GM19328 (cell line): ENCODE measurements at regions not wholly inside any gene's neighbourhood (a gene's known extent, or its start where the extent isn't known, plus 50 kb on each side); places are given as distances from the start of the nearest gene placed in this dataset.

ENCODE experiments used
- ATAC-seq: cut with Tn5 transposase; IDR thresholded peaks from one replicate; pipeline ENCODE4 v1.9.1; 2021; ENCODE audit warnings: mild to moderate bottlenecking, moderate library complexity; ENCODE audit not compliant: unreplicated experiment

DNA sequence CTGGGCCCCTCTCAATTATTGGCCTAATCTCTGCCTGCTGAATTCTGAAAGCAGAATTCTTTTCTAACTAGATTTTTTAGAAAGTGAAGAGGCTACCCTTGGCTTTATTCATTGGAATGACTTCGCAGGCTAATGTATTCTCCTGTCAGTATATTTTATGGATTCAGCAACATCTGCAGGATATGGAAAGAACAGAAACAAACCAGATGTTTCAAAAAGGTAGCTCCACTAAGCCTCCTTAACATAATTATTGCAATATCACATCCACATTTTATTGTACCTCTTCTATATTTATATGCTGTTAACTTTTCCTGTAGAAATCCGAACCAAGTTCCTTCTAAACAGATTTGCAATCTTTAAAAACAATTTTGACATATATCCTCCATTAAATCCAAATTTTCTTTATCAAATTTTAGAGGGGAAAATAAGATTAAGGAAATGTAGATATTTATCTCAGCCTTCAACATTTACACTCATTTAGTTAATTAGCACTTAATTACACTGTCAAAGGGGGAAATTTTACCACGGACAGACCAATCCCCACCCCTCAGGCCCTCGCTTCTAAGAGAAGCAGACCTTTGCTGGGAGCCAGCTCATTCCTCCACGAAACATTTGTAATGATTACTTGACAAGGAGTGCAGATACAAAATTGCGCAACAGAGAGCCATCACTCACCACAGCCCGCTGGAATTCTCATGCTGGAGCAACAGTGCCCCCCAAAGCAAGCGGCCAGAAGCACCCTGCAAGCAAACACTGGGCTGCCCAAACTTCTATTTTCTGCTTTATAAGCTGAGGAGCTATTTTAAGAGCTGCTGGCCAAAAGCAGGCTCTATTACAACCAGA is 253.4 kb downstream of the ETAA1 start:
- ATAC-seq, result no peak

DNA sequence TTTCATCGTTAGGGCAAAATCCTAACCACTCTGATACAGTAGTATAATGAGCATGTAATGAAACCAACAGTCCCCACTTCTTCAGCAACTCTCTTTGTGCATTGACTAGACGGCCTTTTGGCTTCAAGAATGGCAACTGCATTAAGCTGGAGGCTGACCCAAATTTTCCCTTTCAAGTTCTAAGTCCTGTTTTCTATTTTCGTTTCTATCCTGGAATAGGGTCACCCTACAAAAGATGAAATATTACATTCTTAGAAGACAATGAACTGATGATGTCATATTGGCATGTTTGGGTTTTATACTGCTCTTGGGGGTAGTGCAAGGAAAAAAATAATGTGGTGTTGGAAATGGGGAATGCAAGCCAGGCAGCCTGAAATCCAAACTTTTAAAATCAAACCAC is 254.4 kb downstream of the ETAA1 start:
- no peak for ATAC-seq

DNA sequence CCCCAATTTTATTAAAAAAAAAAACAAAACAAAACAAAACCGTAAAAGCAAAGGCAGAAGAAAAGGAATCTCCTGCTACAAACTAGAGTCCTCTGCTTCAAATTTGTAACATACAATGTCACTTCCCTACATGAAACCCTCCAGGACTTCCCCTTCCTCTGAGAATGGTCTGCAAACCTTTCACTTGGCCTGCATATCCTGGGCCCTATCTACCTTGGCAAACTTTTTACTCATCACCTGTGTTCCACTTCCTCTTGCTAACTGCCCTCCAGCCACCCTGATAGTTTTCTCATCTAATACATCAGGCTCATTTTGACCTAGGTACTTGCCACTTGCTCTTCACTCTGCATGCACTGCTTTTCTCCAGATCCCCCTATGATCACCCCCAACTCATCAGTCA is 255.5 kb downstream of the ETAA1 start:
- no peak for ATAC-seq

DNA sequence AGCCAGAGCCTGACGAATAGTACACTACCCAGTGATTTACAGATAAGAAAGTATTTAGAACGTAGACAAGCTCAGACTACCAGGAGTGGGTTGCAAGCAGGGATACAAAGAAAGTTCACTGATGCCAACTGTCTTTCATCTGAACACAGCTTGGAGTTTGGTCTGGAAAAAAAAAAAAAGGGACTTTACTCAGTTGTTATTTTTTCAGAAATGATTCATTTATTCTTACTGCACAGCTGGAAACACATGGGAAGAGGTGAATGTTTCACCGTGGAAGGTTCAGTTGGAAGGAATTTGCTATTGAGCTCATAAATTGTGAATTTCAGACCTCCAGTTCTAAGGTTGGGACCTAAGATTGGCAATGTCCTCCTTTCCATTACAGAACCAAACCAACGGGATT is 259.7 kb downstream of the ETAA1 start:
- no peak for ATAC-seq

DNA sequence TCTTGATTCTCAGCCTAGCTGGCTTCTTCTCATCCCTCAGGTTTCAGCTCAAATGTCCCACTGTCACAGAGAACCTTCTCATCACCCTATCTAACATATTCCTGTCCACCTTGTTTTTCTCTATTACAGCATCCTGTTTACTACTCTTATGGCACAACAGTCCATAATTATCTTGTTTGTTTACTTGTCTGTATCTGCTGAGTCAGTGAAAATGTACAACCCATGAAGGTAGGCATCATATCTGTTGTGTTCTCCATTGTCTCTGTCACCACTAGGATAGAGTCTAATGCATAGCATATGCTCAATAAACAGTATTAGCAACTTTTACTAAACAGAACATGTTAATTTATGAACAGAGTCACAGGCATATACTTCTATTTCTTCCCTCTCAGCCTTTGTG is 261.7 kb downstream of the ETAA1 start:
- no peak for ATAC-seq

DNA sequence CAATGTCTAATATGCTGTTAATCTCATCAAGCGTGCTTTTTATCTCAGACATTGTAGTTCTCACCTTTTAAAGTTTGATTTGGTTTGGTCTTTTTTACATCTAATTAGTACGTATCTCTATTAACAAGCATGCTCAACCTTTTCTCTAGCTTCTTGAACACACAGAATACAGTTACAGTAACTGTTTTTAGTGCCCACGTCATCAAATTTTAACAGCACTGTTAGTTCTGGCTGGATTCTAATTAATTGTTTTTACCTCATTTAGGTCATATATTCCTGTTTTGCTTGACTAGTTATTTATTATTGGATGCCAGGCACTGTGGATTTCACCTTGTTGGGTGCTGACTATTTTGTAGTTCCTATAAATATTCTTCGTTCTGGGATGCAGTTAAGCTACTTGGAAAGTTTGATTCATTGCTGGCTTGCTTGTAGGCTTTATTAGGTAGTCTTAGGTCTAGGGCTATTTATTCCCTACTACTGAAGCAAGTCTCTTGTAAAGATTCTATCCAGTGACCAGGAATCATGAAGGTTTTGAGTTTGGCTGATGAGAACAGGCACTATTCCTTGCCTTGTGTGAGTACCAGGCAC is 263.0 kb downstream of the ETAA1 start:
- ATAC-seq, result no peak

DNA sequence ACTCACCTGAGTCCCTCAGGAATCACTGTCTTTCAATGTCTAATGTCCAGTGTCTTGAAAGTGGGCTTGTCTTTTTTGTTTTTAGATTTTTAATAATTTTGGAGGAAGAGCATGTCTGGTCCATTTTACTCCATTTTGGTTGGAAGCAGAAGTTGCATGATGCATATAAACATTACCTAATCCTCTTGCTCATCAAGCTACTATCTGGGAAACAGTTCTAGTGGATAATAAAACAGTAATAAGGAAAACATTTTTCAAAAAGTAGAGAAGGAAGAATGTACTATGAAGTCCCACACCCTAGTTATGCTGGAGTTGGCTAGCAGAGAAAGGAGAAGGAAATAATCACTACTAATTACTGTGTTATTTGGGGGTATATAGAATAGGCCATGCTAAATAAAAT is 263.7 kb downstream of the ETAA1 start:
- ATAC-seq, result no peak

DNA sequence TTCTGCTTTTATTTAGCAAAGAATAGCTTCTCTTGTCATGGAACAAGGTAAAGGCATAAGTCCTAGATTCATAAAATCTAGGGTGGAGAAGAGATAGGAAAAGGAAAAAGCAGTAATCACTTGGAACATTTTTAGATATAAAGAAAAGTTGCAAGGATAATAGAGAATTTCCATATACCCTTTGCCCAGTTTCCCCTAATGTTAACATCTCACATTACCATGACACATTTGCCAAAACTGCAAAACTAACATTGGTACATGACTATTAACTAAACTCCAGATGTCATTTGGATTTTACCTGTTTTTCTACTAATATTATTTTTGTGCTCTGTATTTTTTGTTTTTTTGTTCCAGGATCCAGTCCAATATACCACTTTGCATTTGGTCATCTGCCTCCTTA is 265.1 kb downstream of the ETAA1 start:
- no peak for ATAC-seq

DNA sequence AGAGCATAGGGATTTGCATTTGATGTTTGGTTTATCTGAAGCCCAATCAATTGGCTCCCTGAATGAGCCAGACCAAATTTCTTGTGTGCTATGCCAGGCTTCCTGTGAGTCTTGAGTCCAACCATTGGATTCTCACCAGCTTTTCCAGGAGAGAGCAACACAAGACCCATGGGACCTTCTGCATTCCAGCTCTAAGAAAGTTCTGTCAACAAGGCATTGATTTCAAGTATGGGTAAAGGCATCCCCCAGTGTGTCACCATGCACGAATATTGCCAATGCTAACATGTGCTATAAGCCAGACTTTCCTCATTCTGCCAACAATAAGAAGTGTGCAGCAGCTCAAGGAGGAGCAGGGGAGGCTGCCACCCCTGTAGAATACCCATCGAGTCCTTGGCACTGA is 266.6 kb downstream of the ETAA1 start:
- no peak for ATAC-seq

DNA sequence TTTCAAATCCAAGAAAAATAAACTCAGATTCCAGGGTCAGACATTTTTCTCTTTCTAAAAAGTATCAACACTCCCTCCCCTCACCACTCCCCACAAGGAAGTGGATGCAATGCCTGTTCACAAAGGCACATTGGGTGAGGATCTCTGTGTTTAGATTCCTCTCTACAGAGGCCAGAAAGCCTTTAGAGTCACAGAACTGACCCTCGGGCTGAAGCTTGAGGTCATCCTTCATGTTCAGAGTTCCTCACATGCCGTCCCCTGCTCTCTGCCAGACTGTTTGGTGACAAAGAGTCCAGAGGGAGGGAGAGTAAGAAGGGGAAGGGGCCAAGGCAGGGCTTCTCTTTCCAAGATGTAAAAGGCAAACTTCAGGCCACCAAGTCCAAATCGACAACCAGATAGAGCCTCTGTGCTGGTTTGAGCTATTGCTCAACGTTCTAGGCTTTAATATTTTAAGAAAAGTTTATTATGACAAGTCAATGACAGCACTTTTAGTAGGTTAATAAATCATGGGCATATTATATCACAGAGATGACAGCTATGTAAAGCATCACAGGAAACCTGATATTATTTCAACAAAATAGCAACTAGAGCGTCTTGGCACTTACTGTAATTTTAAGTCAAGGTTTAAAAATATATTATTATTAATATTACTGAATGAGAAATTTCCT is 269.4 kb downstream of the ETAA1 start:
- ATAC-seq, result no peak

DNA sequence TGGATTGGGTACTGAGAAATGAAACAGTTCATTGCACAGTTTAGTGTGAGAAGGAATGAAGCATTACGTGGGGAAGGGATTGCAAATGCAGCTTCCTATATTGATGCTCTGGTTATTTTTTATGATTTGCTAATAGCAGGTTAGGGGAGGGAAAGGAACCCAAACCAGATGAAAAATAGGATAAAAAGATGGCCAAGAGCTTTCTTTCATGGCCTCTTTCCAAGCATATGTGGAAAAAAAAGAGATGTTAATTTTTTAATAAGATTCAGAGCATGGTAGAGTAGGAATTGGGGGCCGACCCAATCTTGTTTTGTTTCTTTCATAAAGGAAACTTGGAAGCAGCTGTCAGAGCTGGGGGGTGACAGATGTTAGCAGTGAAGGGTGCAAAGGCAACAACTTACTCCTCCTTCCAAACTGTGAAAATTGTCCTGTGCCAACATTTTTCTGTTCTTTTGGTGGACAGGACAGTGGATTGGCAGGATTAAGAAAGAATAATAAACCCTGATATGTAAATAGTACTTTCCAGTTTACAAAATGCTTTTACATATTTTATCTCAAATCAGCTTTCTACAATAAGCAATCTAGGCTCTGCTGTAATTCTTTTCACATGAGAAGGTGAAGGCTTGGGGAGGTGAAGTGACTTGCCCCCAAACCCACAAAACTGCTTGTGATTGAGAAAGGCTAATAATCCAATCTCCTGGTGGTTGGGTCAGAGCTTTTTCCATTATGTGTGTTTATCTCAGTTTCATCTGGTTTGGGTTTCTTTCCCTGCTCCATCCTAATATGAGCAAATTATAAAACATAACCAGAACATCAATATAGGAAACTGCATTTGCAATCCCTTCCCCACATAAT is 270.1 kb downstream of the ETAA1 start:
- no peak for ATAC-seq

DNA sequence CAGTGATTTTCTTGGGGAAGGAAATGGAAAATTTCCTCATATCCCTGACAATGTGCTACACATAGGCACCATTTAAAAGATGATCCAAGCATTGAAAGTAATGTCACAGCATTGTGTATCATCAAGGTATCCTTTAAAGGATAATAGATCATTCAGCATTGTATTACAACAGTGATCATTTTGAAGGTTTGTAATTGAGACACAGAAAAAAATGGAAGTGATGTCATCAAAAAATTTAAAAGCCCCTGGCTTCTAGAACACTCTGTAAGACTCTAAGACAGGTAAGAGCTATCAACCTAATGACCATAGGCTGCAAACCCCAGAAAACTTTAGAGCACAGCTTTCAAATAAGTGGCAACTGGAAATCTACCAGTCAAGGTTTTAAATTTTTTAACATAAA is 271.4 kb downstream of the ETAA1 start:
- ATAC-seq, result no peak

DNA sequence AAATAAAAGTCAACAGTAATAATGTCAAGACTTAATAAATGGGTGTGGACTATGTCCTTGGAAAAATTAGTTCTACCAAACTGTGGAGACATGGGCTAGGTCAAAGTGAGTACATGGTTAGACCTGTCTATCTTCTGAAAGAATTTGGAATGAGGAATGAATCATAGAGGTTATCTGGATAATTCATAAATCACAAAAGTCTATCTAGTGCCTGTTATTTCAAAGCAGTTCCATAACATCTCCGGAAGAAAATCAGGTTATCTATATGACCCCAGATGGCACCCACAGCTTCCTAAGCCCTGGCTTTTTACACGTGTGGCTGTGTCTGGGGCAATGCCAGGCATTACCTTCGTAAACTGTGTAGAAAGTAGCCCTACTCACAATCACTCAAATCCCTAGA is 272.0 kb downstream of the ETAA1 start:
- ATAC-seq, result no peak

DNA sequence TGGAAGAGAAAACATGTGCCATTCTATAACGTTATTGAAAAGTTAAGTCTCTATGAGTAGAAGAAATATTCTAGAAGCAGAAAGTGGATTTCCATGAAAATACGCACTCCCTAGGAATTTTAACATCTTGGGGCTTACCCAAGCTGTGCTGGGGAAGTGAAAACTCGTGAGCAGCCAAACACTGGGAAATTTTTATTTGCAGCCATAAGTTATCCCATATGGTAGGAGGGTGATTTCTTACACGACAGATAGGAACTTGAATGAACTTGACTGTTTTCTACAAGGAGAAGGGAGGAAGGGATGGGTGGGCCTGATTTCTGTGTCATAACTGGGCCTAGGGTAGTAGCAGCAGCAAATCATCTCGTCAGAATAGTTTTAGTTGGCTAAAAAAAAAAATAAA is 272.6 kb downstream of the ETAA1 start:
- no peak for ATAC-seq

DNA sequence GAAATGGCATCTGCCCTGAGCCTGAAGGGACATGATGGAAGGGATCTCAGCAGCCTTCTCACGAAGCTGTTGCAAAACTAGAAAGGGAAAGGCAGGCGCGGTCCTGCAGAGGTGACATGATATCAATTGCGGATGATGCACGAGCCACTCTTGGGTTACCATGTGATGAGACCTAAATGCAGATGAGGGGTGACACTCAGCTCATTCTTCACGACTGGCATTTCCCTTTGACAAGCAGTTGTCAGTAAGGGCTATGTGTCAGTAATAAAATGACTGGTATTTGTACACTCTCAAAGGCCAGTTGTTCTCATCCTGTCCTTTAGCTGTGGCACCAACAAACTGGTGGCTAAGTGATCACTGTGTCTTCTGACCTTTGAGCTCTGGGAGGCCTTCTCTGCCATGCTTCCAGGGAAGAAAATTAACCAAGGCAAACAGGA is 273.6 kb downstream of the ETAA1 start:
- ATAC-seq, result no peak

DNA sequence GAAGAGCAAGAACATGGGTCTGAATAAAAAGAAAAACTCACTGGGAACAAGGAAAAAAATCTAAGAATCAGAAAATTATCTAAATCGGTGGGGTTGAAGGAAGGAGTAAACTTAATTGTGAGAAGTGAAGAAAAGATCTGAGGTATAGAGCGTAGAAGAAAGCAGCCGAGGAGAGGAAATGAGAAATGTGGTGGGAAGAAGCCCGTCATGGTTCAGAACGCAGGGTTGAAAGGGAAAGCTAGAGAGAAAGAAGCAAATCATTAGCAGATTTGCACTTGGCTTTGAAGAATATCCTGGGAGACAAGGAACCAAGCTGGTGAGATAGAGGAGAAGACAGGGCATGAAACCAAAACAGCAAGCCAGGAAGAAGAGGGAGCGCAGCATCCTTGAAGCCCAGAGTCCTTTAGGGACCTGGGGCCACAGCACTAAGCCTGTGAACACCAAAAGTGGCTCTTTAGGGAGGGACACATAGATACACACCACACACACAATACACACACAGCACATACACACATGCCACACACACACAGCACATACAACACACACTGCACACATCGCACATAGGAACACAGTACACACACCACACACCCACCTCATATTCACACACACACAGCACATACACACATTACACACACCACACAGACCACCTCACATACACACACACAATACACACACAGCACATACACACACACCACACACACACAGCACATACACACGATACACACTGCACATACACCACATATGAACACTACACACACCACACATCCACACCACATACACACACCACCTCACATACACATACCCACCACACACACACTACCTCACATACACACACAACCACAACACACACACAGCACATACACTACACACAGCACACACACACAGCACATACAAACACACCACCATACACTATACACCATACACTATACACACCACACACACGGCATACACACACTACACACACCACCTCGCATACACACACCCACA is 274.6 kb downstream of the ETAA1 start:
- ATAC-seq, result peak; percentile 57

DNA sequence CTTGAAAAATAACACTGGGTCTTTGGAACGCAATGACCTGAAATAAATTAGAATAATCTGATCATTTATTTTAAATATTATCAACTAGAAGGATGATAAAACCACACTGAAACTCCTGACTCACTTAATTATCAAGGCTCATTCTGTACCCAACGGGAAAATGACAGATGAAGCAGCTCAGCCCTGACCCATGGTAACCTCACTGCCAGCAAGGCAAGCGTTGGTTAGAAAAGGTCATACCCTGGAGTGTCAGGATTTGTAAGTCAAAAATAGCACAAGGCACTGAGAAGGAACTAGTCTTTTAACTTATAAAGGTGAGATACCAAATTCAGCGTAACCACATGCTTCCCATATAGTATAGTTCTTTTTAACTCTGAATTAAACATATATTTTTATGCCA is 277.5 kb downstream of the ETAA1 start:
- no peak for ATAC-seq

DNA sequence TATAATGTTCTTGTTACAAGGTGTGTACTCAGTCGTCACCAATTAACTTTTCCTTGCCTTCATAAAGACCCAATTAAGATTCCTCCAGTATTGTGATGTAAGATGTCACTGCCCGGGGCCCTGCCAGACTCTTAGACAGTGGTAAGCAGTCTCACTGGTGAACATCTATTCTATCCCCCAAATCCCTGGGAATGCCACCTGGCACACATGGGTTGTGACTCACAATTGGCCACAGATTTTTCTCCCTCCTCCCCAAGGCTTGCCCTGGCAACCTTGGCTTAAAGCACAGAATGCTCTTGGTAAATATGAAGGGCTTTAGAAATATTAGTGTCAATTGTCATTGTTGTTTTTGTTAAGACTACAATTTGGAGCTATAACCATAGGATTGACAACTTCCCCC is 287.9 kb downstream of the ETAA1 start:
- ATAC-seq, result no peak

DNA sequence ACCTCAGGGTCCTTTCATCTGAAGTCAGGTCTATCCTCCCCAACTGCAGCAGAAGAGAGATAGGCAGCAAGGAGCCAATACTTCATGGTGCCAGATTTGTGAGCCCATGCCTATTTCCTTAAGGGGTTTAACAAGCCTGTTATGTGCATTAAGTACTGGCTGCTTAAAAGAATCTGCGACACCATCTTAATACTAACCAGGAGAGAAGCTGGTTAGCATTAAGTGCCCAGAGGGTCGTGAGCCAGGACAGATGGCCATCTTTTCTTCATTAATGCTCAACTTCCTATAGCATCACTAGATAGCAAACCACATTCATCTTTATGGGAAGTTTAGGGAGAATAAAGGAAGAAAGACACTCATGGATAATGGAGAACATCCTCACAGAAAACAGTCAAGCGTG is 289.1 kb downstream of the ETAA1 start:
- ATAC-seq, result no peak

DNA sequence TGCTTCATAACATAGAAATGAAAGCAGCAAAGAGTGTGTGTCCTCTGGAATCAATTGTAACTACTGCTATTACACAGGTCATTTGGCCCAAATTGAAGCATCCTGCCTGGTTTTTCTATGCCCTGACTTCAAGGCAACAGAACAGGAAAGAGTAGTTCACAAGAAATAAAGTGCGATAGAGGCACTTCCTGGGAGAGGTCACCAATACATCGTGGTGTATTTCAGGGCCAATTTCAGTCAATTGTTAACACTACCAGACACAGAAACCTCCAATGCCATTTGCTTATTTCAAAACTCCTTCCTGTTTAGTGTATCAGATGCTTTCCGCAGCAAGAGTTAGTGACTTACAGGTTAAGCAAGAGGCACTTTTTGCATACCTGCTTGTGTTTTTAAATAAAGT is 292.1 kb downstream of the ETAA1 start:
- no peak for ATAC-seq
